Fibroblast of pulmonary artery (primary cell): ENCODE measurements at regions not wholly inside any gene's neighbourhood (a gene's known extent, or its start where the extent isn't known, plus 50 kb on each side); places are given as distances from the start of the nearest gene placed in this dataset.

Experiments
- DNase-seq: peaks from one replicate; pipeline ENCODE4 v3.0.0-alpha.2; 2010; ENCODE audit warnings: low read depth
- H3K4me3 ChIP-seq: replicated peaks from 2 replicates; pipeline ENCODE4 v1.5.1; 2011; ENCODE audit warnings: low read depth, mild to moderate bottlenecking, control low read depth, low read length, moderate library complexity
- CTCF ChIP-seq: IDR thresholded peaks from 2 replicates; pipeline ENCODE4 v1.5.1; 2011; ENCODE audit warnings: mild to moderate bottlenecking, control low read depth, low read length, inconsistent platforms; ENCODE audit errors: missing control alignments

DNA sequence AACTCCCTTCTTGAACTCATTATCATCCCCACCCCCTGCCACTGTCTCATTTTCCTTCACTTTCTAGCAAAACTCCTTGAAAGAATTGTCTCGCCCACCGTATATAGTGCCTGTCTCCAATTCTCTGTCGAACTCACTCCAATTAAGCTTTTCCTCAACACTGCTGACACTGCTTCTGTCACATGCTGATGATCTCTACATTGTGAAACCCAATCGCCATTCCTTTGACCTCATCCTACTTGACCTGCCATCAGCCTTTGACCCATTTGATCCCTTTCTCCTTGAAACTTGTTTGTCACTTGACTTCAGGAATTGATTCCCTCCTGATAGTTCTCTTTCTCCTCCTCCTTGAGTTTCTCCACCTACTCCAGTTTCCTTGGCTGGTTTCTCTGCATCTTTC lies 54.8 kb downstream of the CCDC71L start:
- H3K4me3 ChIP-seq: no peak overlapping the region
- no peak for TF ChIP-seq CTCF
- DNase-seq: no peak

DNA sequence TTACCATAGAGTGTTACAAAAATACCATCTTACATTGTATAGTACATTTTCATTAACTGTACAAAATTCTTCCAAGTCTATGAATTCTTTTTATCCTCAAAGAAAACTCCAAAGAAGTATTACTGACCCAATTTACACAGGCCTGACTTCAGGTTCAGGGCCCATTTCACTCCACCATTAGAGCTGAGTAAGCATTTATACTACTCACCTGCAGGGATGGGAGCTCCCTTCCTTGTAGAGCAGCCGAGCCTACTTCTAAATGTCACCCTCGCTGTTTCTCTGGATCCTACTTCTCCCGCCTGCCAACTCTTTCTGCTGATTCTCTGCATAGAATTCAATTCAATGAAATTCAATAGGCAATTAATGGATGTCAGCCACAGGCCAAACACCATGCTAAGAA lies 56.0 kb downstream of the CCDC71L start:
- TF ChIP-seq CTCF: no peak
- no peak overlapping the region for H3K4me3 ChIP-seq
- DNase-seq: no peak

DNA sequence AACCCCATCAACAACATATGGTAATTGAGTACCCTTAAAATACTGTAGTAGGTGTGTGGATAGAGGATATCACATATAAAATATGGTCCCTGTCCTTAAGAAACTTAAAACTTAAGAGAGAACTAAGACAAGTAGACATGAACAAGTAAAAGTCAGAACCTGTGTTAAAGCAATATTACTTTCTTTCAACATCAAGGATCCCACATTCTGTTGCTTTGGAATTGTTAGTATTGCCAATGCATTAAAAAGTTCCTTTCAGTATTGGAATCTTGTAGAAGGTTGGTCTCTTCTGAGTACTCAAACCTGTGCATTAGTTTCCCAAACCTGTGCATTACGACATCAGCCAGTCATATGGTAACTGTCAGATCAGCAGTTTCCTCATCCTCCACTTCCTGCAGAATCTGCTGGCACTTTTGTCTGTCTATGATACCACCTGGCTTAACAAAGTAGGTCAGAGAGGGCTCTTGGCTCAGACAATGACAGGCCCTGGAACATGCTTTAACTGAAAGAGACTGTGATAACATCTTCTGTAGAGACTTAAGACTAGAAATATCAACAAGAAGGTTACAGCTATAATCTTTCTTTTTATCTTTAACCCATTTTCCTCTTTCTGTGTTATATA lies 56.5 kb downstream of the CCDC71L start:
- H3K4me3 ChIP-seq: no peak overlapping the region
- TF ChIP-seq CTCF: no peak
- DNase-seq: peak; percentile 27

GRCh38 chr7:106603346-106603745 lies 57.6 kb downstream of the CCDC71L start:
- H3K4me3 ChIP-seq: no peak overlapping the region
- no peak for DNase-seq
- no peak for TF ChIP-seq CTCF

- no peak for DNase-seq
- TF ChIP-seq CTCF: no peak
- H3K4me3 ChIP-seq: no peak overlapping the region
Observed at GRCh38 chr7:106602062-106602461, 58.9 kb downstream of the CCDC71L start.

DNA sequence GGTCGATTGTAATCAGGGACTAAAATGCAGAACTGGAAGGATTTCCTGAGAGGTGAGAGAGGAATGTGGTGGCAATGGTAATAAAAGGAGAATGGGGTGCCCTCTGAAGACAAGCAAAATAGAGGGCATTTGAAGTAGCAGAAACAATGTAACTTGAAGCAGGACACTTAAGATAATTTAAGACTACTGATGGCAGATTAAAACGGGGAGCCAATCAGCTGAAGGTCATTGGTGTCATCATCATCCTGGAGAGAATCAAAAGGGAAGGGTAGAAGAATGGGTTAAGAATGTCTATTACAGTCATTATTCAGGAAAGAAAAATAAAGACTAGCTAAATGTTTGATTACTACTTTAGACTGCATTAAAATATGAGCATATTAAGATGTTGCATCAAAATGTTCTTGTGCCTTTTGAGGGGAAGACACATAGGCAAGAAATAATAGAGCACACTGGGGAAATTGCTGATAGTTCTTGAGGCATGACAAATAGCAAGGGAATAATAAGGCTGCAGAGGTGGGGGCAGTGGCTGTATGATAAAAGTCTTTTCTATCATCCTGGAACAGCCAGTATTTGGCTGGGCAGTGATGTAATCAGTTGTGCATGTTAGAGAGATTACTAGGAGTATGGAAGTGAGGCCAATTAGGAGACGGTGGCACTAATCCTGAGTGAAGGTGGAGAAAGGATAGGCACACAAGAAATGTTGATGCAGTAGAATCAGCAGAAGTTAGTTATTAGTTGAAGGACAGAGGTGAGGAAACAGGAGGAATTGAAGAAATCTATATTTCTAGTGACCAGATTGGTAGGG lies 60.2 kb downstream of the CCDC71L start:
- H3K4me3 ChIP-seq: no peak overlapping the region
- TF ChIP-seq CTCF: no peak
- DNase-seq: peak; percentile 29

GRCh38 chr7:106599343-106599698 lies 61.6 kb downstream of the CCDC71L start:
- H3K4me3 ChIP-seq: no peak overlapping the region
- no peak for TF ChIP-seq CTCF
- DNase-seq: no peak
